ENCODE measurements at regions not wholly inside any gene's neighbourhood (a gene's known extent, or its start where the extent isn't known, plus 50 kb on each side); places are given as distances from the start of the nearest gene placed in this dataset.

- TF ChIP-seq CTCF (IDR thresholded peaks at IDR 0.05; ENCODE audit: low read length), result no peak
- TF ChIP-seq EZH2phosphoT487 (IDR thresholded peaks at IDR 0.05; ENCODE audit: low read length), result no peak
- TF ChIP-seq EZH2 (optimal IDR thresholded peaks at IDR 0.05; ENCODE audit: low read depth, low read length), result no peak
These were observed 1013.7 kb upstream of the GJE1 start for GRCh38 chr6:141118991-141119390.
